Mesodermal cell (in vitro differentiated cells): ENCODE measurements at regions not wholly inside any gene's neighbourhood (a gene's known extent, or its start where the extent isn't known, plus 50 kb on each side); places are given as distances from the start of the nearest gene placed in this dataset.
"Not testable (repeated sequence)": the region's sequence is repeated elsewhere in the genome, so short reads cannot be mapped to it uniquely, and the experiment has no call there.

Source experiments
- H3K27ac ChIP-seq: 2 replicates; pipeline ENCODE4 v1.7.0; 2013; ENCODE audit warnings: mild to moderate bottlenecking, low read depth, low read length, moderate library complexity; ENCODE audit not compliant: severe bottlenecking
- H3K36me3 ChIP-seq: 2 replicates; pipeline ENCODE4 v1.7.1; 2013; ENCODE audit warnings: mild to moderate bottlenecking, low read length, moderate library complexity; ENCODE audit not compliant: control insufficient read depth, insufficient read depth
- H3K4me1 ChIP-seq: one replicate; pipeline ENCODE4 v1.7.1; 2013; ENCODE audit warnings: mild to moderate bottlenecking, low read length; ENCODE audit not compliant: insufficient read depth, control insufficient read depth, poor library complexity, severe bottlenecking
- H3K4me3 ChIP-seq: 2 replicates; pipeline ENCODE4 v1.7.0; 2013; ENCODE audit warnings: low read length, control low read depth, mild to moderate bottlenecking; ENCODE audit not compliant: insufficient read depth, poor library complexity, severe bottlenecking; ENCODE audit errors: extremely low read depth
- H3K9me3 ChIP-seq: 2 replicates; pipeline ENCODE4 v1.7.1; 2013; ENCODE audit warnings: mild to moderate bottlenecking, low read length, moderate library complexity; ENCODE audit not compliant: control insufficient read depth
- WGBS, 2 experiments: methylation state at CpG; one replicate each; pipeline ENCODE4 v1.1.5; 2013; ENCODE audit warnings: missing lambda C conversion rate in 2 of 2; ENCODE audit not compliant: insufficient coverage in 2 of 2; 5-methylcytosine and 5-hydroxymethylcytosine counted together

GRCh38 chr2:39929531-39929930 lies 150.5 kb upstream of the THUMPD2 start:
- Histone ChIP-seq H3K27ac (no peak overlapping the region), H3K4me1 (no peaks in the 10 kb centered on the region), H3K4me3 (no peak overlapping the region), H3K9me3 (no peaks in the 10 kb centered on the region), H3K36me3 (no peaks in the 10 kb centered on the region)
- 92 to 93% methylated on average over 2 of the region's 2 CpGs for WGBS, 2 experiments

- H3K4me1 ChIP-seq: no peaks in the 10 kb centered on the region
- no peak overlapping the region for H3K4me3 ChIP-seq
- no peaks in the 10 kb centered on the region for H3K36me3 ChIP-seq
- H3K27ac ChIP-seq: no peak overlapping the region
- 97 to 100% methylated on average over 3 of the region's 3 CpGs for WGBS, 2 experiments
- H3K9me3 ChIP-seq: no peaks in the 10 kb centered on the region
Observed at GRCh38 chr2:39925312-39925711, 146.3 kb upstream of the THUMPD2 start.

- no peak overlapping the region for H3K27ac ChIP-seq
- no peaks in the 10 kb centered on the region for H3K36me3 ChIP-seq
- no peaks in the 10 kb centered on the region for H3K9me3 ChIP-seq
- no peaks in the 10 kb centered on the region for H3K4me1 ChIP-seq
- 75 to 100% methylated on average over 1 of the region's 2 CpGs for WGBS, 2 experiments
- no peak overlapping the region for H3K4me3 ChIP-seq
Observed at GRCh38 chr2:39923455-39923854, 144.4 kb upstream of the THUMPD2 start.

- Histone ChIP-seq H3K4me3 (no peak overlapping the region), H3K4me1 (no peaks in the 10 kb centered on the region), H3K27ac (no peak overlapping the region), H3K9me3 (no peaks in the 10 kb centered on the region), H3K36me3 (no peaks in the 10 kb centered on the region)
- 100% methylated on average over 1 to 2 of the region's 5 CpGs for WGBS, 2 experiments
Observed at GRCh38 chr2:39922679-39923405, 143.8 kb upstream of the THUMPD2 start.

GRCh38 chr2:39920307-39920801 lies 141.3 kb upstream of the THUMPD2 start:
- H3K4me1 ChIP-seq: no peaks in the 10 kb centered on the region
- no peak overlapping the region for H3K4me3 ChIP-seq
- WGBS, 2 experiments: 79% methylated on average over 3 to 4 of the region's 5 CpGs
- no peaks in the 10 kb centered on the region for H3K36me3 ChIP-seq
- H3K9me3 ChIP-seq: no peaks in the 10 kb centered on the region
- no peak overlapping the region for H3K27ac ChIP-seq

- 89 to 96% methylated on average over 3 of the region's 5 CpGs for WGBS, 2 experiments
- Histone ChIP-seq H3K36me3 (no peaks in the 10 kb centered on the region), H3K4me1 (no peaks in the 10 kb centered on the region), H3K9me3 (no peaks in the 10 kb centered on the region), H3K27ac (no peak overlapping the region), H3K4me3 (no peak overlapping the region)
Observed at GRCh38 chr2:39919511-39920306, 140.7 kb upstream of the THUMPD2 start.

- H3K36me3 ChIP-seq: no peaks in the 10 kb centered on the region
- H3K27ac ChIP-seq: no peak overlapping the region
Observed at GRCh38 chr2:39918886-39919285, 139.8 kb upstream of the THUMPD2 start.

GRCh38 chr2:39917371-39917770 lies 138.3 kb upstream of the THUMPD2 start:
- WGBS, 2 experiments: no CpG with 5 or more reads among the region's 1 CpG
- not testable (repeated sequence) for H3K4me1 ChIP-seq, H3K27ac ChIP-seq, H3K36me3 ChIP-seq, H3K9me3 ChIP-seq, H3K4me3 ChIP-seq

More at GRCh38 chr2:39918886-39919285, 139.8 kb upstream of the THUMPD2 start:
- Histone ChIP-seq H3K9me3 (no peaks in the 10 kb centered on the region), H3K4me1 (no peaks in the 10 kb centered on the region), H3K4me3 (no peak overlapping the region)

- no peak overlapping the region for H3K4me3 ChIP-seq
- no peaks in the 10 kb centered on the region for H3K9me3 ChIP-seq
- H3K4me1 ChIP-seq: no peaks in the 10 kb centered on the region
- no peak overlapping the region for H3K27ac ChIP-seq
- WGBS, 2 experiments: no CpG with 5 or more reads among the region's 2 CpGs
- H3K36me3 ChIP-seq: no peaks in the 10 kb centered on the region
Observed at GRCh38 chr2:39914949-39915348, 135.9 kb upstream of the THUMPD2 start.

GRCh38 chr2:39913648-39914461 lies 134.8 kb upstream of the THUMPD2 start:
- no peaks in the 10 kb centered on the region for H3K4me1 ChIP-seq
- 0% methylated on average over 1 of the region's 5 CpGs; no CpG with 5 or more reads in 1 of the 2 experiments for WGBS, 2 experiments
- H3K9me3 ChIP-seq: no peaks in the 10 kb centered on the region
- H3K36me3 ChIP-seq: no peaks in the 10 kb centered on the region
- H3K27ac ChIP-seq: no peak overlapping the region
- no peak overlapping the region for H3K4me3 ChIP-seq
